Smooth muscle cell (in vitro differentiated cells): ENCODE measurements at regions not wholly inside any gene's neighbourhood (a gene's known extent, or its start where the extent isn't known, plus 50 kb on each side); places are given as distances from the start of the nearest gene placed in this dataset.

ENCODE experiments used
- DNase-seq: peaks from one replicate; lab custom pipeline; 2025; ENCODE audit not compliant: unreplicated experiment; lab: John Stamatoyannopoulos, UW
- H2AFZ ChIP-seq: fragments of 200-600 bp; sonication (generic); 2 replicates; pipeline ENCODE4 v1.6.0; 2016; ENCODE audit warnings: antibody characterized with exemption, low read depth, mild to moderate bottlenecking
- H3F3A ChIP-seq: fragments of 200-600 bp; sonication (generic); 2 replicates; pipeline ENCODE4 v1.6.0; 2017; ENCODE audit warnings: antibody characterized with exemption, low read depth
- H3K27ac ChIP-seq: fragments of 200-600 bp; sonication (generic); 2 replicates; pipeline ENCODE4 v1.5.1; 2016; ENCODE audit warnings: low read depth, mild to moderate bottlenecking
- H3K27me3 ChIP-seq: fragments of 200-600 bp; sonication (generic); 2 replicates; pipeline ENCODE4 v1.6.1; 2016; ENCODE audit warnings: low read depth, mild to moderate bottlenecking
- H3K36me3 ChIP-seq: fragments of 200-600 bp; sonication (generic); 2 replicates; pipeline ENCODE4 v1.5.1; 2016; ENCODE audit warnings: low read depth
- H3K4me1 ChIP-seq: fragments of 200-600 bp; sonication (generic); 2 replicates; pipeline ENCODE4 v1.5.1; 2016; ENCODE audit warnings: low read depth
- H3K4me2 ChIP-seq: fragments of 200-600 bp; sonication (generic); 2 replicates; pipeline ENCODE4 v1.6.0; 2016; ENCODE audit warnings: mild to moderate bottlenecking
- H3K4me3 ChIP-seq: fragments of 200-600 bp; sonication (generic); 2 replicates; pipeline ENCODE4 v1.5.1; 2016; ENCODE audit warnings: mild to moderate bottlenecking
- H3K79me2 ChIP-seq: fragments of 200-600 bp; sonication (generic); 2 replicates; pipeline ENCODE4 v1.6.0; 2016; ENCODE audit warnings: low read depth, mild to moderate bottlenecking
- H3K9ac ChIP-seq: fragments of 200-600 bp; sonication (generic); 2 replicates; pipeline ENCODE4 v1.6.0; 2016; ENCODE audit warnings: low read depth
- H3K9me3 ChIP-seq: fragments of 200-600 bp; sonication (generic); replicated peaks from 2 replicates; pipeline ENCODE4 v1.5.1; 2016; ENCODE audit warnings: low read depth
- H4K20me1 ChIP-seq: fragments of 200-600 bp; sonication (generic); 2 replicates; pipeline ENCODE4 v1.6.0; 2016; ENCODE audit warnings: low read depth
- CTCF ChIP-seq: fragments of 200-600 bp; sonication (generic); IDR thresholded peaks from 2 replicates; pipeline ENCODE4 v1.5.1; 2017; ENCODE audit warnings: borderline replicate concordance, mild to moderate bottlenecking, antibody characterized with exemption; ENCODE audit not compliant: insufficient read depth, poor library complexity, severe bottlenecking
- WGBS: methylation state at CpG from one replicate; pipeline ENCODE4 v1.1.7; 2016; ENCODE audit warnings: low lambda C conversion rate; 5-methylcytosine and 5-hydroxymethylcytosine counted together

- Histone ChIP-seq H3K4me3 (no peak overlapping the region), H3K27ac (no peak overlapping the region), H3F3A (no peaks in the 10 kb centered on the region), H3K27me3 (no peaks in the 10 kb centered on the region), H2AFZ (no peak overlapping the region), H3K9ac (no peak overlapping the region), H3K36me3 (no peaks in the 10 kb centered on the region), H3K9me3 (no peaks in the 10 kb centered on the region), H3K79me2 (no peaks in the 10 kb centered on the region), H3K4me1 (no peaks in the 10 kb centered on the region), H3K4me2 (no peak overlapping the region), H4K20me1 (no peaks in the 10 kb centered on the region)
- no peak for DNase-seq
- peak; percentile 10 for TF ChIP-seq CTCF
- WGBS: 89% methylated on average over 7 of the region's 7 CpGs
Measured at GRCh38 chr2:18265614-18266586, 294.6 kb downstream of the RDH14 start.

- Histone ChIP-seq H3K36me3 (no peaks in the 10 kb centered on the region), H3K27me3 (no peaks in the 10 kb centered on the region), H3K9me3 (no peaks in the 10 kb centered on the region), H3K4me2 (no peak overlapping the region), H2AFZ (no peak overlapping the region), H3K9ac (no peak overlapping the region), H3K27ac (no peak overlapping the region), H3K79me2 (no peaks in the 10 kb centered on the region), H3K4me1 (no peaks in the 10 kb centered on the region), H4K20me1 (no peaks in the 10 kb centered on the region), H3F3A (no peaks in the 10 kb centered on the region), H3K4me3 (no peak overlapping the region)
- DNase-seq: no peak
- 62% methylated on average over 4 of the region's 4 CpGs for WGBS
- TF ChIP-seq CTCF: no peak
Measured at GRCh38 chr2:18262601-18263000, 297.9 kb downstream of the RDH14 start.

- H3K79me2 ChIP-seq: no peaks in the 10 kb centered on the region
- WGBS: 82% methylated on average over 5 of the region's 5 CpGs
- no peaks in the 10 kb centered on the region for H3K27me3 ChIP-seq
- H3K4me2 ChIP-seq: no peak overlapping the region
- no peaks in the 10 kb centered on the region for H3K36me3 ChIP-seq
- H4K20me1 ChIP-seq: no peaks in the 10 kb centered on the region
- no peaks in the 10 kb centered on the region for H3K9me3 ChIP-seq
- H3K9ac ChIP-seq: no peak overlapping the region
- H3K4me1 ChIP-seq: no peaks in the 10 kb centered on the region
- no peak for DNase-seq
- no peak overlapping the region for H3K27ac ChIP-seq
- TF ChIP-seq CTCF: no peak
- no peak overlapping the region for H3K4me3 ChIP-seq
- no peak overlapping the region for H2AFZ ChIP-seq
- no peaks in the 10 kb centered on the region for H3F3A ChIP-seq
Measured at GRCh38 chr2:18253686-18254197, 306.7 kb downstream of the RDH14 start.

- H2AFZ ChIP-seq: no peak overlapping the region
- no peak for DNase-seq
- H3K79me2 ChIP-seq: no peaks in the 10 kb centered on the region
- H3K36me3 ChIP-seq: no peaks in the 10 kb centered on the region
- no peak overlapping the region for H3K9ac ChIP-seq
- H3K9me3 ChIP-seq: no peaks in the 10 kb centered on the region
- H3F3A ChIP-seq: no peaks in the 10 kb centered on the region
- no peak overlapping the region for H3K27ac ChIP-seq
- H4K20me1 ChIP-seq: no peaks in the 10 kb centered on the region
- no peaks in the 10 kb centered on the region for H3K27me3 ChIP-seq
- no peak overlapping the region for H3K4me3 ChIP-seq
- 66% methylated on average over 2 of the region's 2 CpGs for WGBS
- H3K4me2 ChIP-seq: no peak overlapping the region
- no peaks in the 10 kb centered on the region for H3K4me1 ChIP-seq
- TF ChIP-seq CTCF: no peak
Measured at GRCh38 chr2:18251486-18251885, 309.0 kb downstream of the RDH14 start.
